ENCODE measurements at regions not wholly inside any gene's neighbourhood (a gene's known extent, or its start where the extent isn't known, plus 50 kb on each side); places are given as distances from the start of the nearest gene placed in this dataset.

- no peak for DNase-seq
Observed at GRCh38 chrX:10021461-10022272, 54.5 kb downstream of the CLDN34 start.

GRCh38 chrX:10022273-10022541, 55.0 kb downstream of the CLDN34 start:
- DNase-seq: no peak

GRCh38 chrX:10022580-10023245, 55.6 kb downstream of the CLDN34 start:
- DNase-seq: no peak

- DNase-seq: no peak
Observed at GRCh38 chrX:10023821-10024220, 56.7 kb downstream of the CLDN34 start.

- DNase-seq: no peak
Observed at GRCh38 chrX:10025742-10026493, 58.8 kb downstream of the CLDN34 start.

- DNase-seq: no peak
Observed at GRCh38 chrX:10028283-10029104, 61.3 kb downstream of the CLDN34 start.

- DNase-seq: no peak
Observed at GRCh38 chrX:10030570-10030969, 63.4 kb downstream of the CLDN34 start.

- no peak for DNase-seq
Observed at GRCh38 chrX:10031746-10032145, 64.6 kb downstream of the CLDN34 start.

GRCh38 chrX:10032147-10032546, 65.0 kb downstream of the CLDN34 start:
- no peak for DNase-seq

GRCh38 chrX:10033375-10034007, 66.3 kb downstream of the CLDN34 start:
- no peak for DNase-seq

GRCh38 chrX:10034740-10035260, 67.6 kb downstream of the CLDN34 start:
- DNase-seq: no peak

- DNase-seq: no peak
Observed at GRCh38 chrX:10038585-10038984, 71.4 kb downstream of the CLDN34 start.

- no peak for DNase-seq
Observed at GRCh38 chrX:10039821-10040793, 72.9 kb downstream of the CLDN34 start.

GRCh38 chrX:10040961-10041360, 73.8 kb downstream of the CLDN34 start:
- no peak for DNase-seq

- DNase-seq: no peak
Observed at GRCh38 chrX:10041383-10041782, 74.2 kb downstream of the CLDN34 start.

GRCh38 chrX:10042055-10042454, 74.9 kb downstream of the CLDN34 start:
- no peak for DNase-seq

- DNase-seq: no peak
Observed at GRCh38 chrX:10043386-10043785, 76.2 kb downstream of the CLDN34 start.

- no peak for DNase-seq
Observed at GRCh38 chrX:10044021-10044420, 76.9 kb downstream of the CLDN34 start.

GRCh38 chrX:10045327-10046000, 78.3 kb downstream of the CLDN34 start:
- no peak for DNase-seq

GRCh38 chrX:10047133-10047532, 80.0 kb downstream of the CLDN34 start:
- no peak for DNase-seq

GRCh38 chrX:10047631-10048030, 80.5 kb downstream of the CLDN34 start:
- DNase-seq: no peak
